Cardiac fibroblast (primary cell): ENCODE measurements at regions not wholly inside any gene's neighbourhood (a gene's known extent, or its start where the extent isn't known, plus 50 kb on each side); places are given as distances from the start of the nearest gene placed in this dataset.

Experiments
- DNase-seq, 2 donors: peaks; one replicate each; pipeline versions ENCODE4 v3.0.0 to v3.0.0-alpha.2; 2010; ENCODE audit warnings: low read depth in 2 of 2
- H3K4me3 ChIP-seq, 2 donors: replicated peaks in 1 of 2; 1 replicate in 1 of 2; 2 replicates in 1 of 2; pipeline ENCODE4 v1.5.1; 2011; ENCODE audit warnings: low read depth in 2 of 2, low read length in 2 of 2, mild to moderate bottlenecking in 2 of 2, moderate library complexity in 1 of 2
- CTCF ChIP-seq: IDR thresholded peaks from one replicate; pipeline ENCODE4 v1.5.1; 2011; ENCODE audit warnings: low read depth, mild to moderate bottlenecking, low read length, inconsistent platforms

- H3K4me3 ChIP-seq, result no peak overlapping the region
- no peak for TF ChIP-seq CTCF
- no peak for DNase-seq
These were observed 80.9 kb upstream of the HTR1E start for GRCh38 chr6:86856379-86856778.

GRCh38 chr6:86848986-86849385 is 88.3 kb upstream of the HTR1E start:
- no peak for DNase-seq
- no peak overlapping the region for H3K4me3 ChIP-seq
- TF ChIP-seq CTCF, result no peak

GRCh38 chr6:86832686-86833085 is 104.6 kb upstream of the HTR1E start:
- H3K4me3 ChIP-seq, result no peak overlapping the region
- no peak for DNase-seq
- no peak for TF ChIP-seq CTCF

GRCh38 chr6:86825436-86825835 is 111.9 kb upstream of the HTR1E start:
- no peak overlapping the region for H3K4me3 ChIP-seq
- no peak for DNase-seq
- no peak for TF ChIP-seq CTCF

- no peak overlapping the region for H3K4me3 ChIP-seq
- DNase-seq, result no peak
- TF ChIP-seq CTCF, result no peak
These were observed 114.6 kb upstream of the HTR1E start for GRCh38 chr6:86822747-86823146.

- DNase-seq, result no peak
- H3K4me3 ChIP-seq, result no peak overlapping the region
- TF ChIP-seq CTCF, result no peak
These were observed 116.6 kb upstream of the HTR1E start for GRCh38 chr6:86820750-86821149.

- no peak for TF ChIP-seq CTCF
- H3K4me3 ChIP-seq, result no peak overlapping the region
- no peak for DNase-seq
These were observed 143.7 kb upstream of the HTR1E start for GRCh38 chr6:86793649-86794048.
